NCI-H1930 (cell line): ENCODE measurements at regions not wholly inside any gene's neighbourhood (a gene's known extent, or its start where the extent isn't known, plus 50 kb on each side); places are given as distances from the start of the nearest gene placed in this dataset.
"Not testable (repeated sequence)": the region's sequence is repeated elsewhere in the genome, so short reads cannot be mapped to it uniquely, and the experiment has no call there.

Source experiments
- DNase-seq, 2 experiments: peaks; one replicate each; lab custom pipeline; 2025; lab: John Stamatoyannopoulos, UW

GRCh38 chr12:115319446-115320040 lies 635.6 kb upstream of the TBX3 start:
- no peak for DNase-seq

- DNase-seq = no peak
These were observed 630.0 kb upstream of the TBX3 start for GRCh38 chr12:115313929-115314328.

GRCh38 chr12:115312901-115313300 lies 628.9 kb upstream of the TBX3 start:
- no peak for DNase-seq

GRCh38 chr12:115311875-115312274 lies 627.9 kb upstream of the TBX3 start:
- DNase-seq = no peak

GRCh38 chr12:115308918-115309317 lies 624.9 kb upstream of the TBX3 start:
- DNase-seq = no peak

GRCh38 chr12:115306380-115306779 lies 622.4 kb upstream of the TBX3 start:
- no peak for DNase-seq

- DNase-seq = no peak
These were observed 621.9 kb upstream of the TBX3 start for GRCh38 chr12:115305867-115306266.

- DNase-seq = no peak
These were observed 621.3 kb upstream of the TBX3 start for GRCh38 chr12:115305275-115305674.

GRCh38 chr12:115303723-115304309 lies 619.8 kb upstream of the TBX3 start:
- DNase-seq = no peak

- DNase-seq = no peak
These were observed 613.5 kb upstream of the TBX3 start for GRCh38 chr12:115297445-115297844.

- no peak for DNase-seq
These were observed 612.7 kb upstream of the TBX3 start for GRCh38 chr12:115296613-115297198.

- DNase-seq = no peak
These were observed 611.9 kb upstream of the TBX3 start for GRCh38 chr12:115295886-115296285.

GRCh38 chr12:115294453-115295133 lies 610.6 kb upstream of the TBX3 start:
- DNase-seq = no peak

GRCh38 chr12:115285429-115285828 lies 601.5 kb upstream of the TBX3 start:
- not testable (repeated sequence) for DNase-seq

GRCh38 chr12:115273456-115273855 lies 589.5 kb upstream of the TBX3 start:
- no peak for DNase-seq

- no peak for DNase-seq
These were observed 584.5 kb upstream of the TBX3 start for GRCh38 chr12:115268451-115268850.

- no peak for DNase-seq
These were observed 583.9 kb upstream of the TBX3 start for GRCh38 chr12:115267891-115268290.

- no peak for DNase-seq
These were observed 583.5 kb upstream of the TBX3 start for GRCh38 chr12:115267464-115267863.

- no peak for DNase-seq
These were observed 580.6 kb upstream of the TBX3 start for GRCh38 chr12:115264605-115265004.

- no peak for DNase-seq
These were observed 577.9 kb upstream of the TBX3 start for GRCh38 chr12:115261691-115262398.

GRCh38 chr12:115260762-115261675 lies 577.0 kb upstream of the TBX3 start:
- no peak for DNase-seq
